ENCODE measurements at regions not wholly inside any gene's neighbourhood (a gene's known extent, or its start where the extent isn't known, plus 50 kb on each side); places are given as distances from the start of the nearest gene placed in this dataset.

DNA sequence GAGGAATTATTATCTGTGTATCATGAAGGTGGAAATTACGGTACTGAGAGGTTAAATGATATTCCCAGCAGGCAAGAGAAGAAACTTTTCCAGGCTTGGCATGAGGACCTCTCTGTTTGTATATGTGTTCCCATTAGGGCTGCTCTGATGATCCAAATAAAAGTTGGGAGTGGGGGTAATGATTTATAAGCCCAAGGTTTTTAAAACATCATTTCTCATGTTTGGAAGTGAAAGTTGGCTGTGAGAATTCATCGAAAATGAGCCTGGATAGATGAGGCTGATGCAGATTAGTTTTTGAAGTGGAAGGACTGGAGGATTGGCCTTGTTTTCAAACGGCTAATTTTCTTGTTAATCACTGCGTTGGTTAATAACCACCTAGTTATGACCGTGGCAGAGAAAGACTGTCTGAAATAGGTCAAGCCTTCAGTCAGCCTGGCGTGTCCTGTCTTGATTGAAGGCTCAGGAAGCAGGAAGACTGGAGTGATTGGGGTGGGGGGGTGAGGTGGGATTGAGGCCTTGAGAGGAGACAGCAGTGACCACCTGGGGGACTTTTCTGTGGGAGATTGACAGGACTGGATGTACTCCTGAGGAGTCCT, 391.0 kb upstream of the WWC1 start:
- Mint-ChIP-seq H3K36me3 (ENCODE audit: insufficient read depth) (no peaks in the 10 kb centered on the region), H3K4me3 (ENCODE audit: low read depth) (no peak overlapping the region), H3K4me1 (ENCODE audit: low read depth) (no peaks in the 10 kb centered on the region), H3K27me3 (peaks cover 30% of the 10 kb centered on the region), H3K9me3 (ENCODE audit: low read depth) (no peaks in the 10 kb centered on the region), H3K27ac (no peak overlapping the region)
- no peak for DNase-seq (ENCODE audit: low spot score, unreplicated experiment)
- TF ChIP-seq CTCF (IDR thresholded peaks at IDR 0.05; ENCODE audit: unreplicated experiment), result no peak

DNA sequence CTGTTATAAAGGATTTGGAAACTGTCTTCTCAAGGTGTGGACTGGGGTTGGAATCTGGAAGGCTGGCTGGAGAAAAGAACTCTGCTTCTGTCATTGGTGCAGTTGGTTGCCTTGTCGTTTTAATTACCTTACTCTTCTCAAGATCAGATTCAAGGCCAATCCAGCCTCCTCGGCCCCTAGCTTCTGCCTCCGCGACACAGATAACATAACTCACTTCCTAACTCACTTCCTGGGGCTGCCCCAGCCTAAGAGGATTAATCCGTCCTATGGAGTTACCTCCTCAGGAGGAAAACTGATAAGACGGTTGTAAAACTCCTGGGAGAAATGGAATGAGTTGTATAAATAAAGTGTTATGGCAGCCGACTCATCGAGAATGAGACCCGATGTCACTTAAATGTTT, 389.1 kb upstream of the WWC1 start:
- no peak overlapping the region for H3K4me3 Mint-ChIP-seq (ENCODE audit: low read depth)
- H3K9me3 Mint-ChIP-seq (ENCODE audit: low read depth), result no peaks in the 10 kb centered on the region
- H3K27me3 Mint-ChIP-seq, result peaks cover 24% of the 10 kb centered on the region
- no peaks in the 10 kb centered on the region for H3K4me1 Mint-ChIP-seq (ENCODE audit: low read depth)
- no peaks in the 10 kb centered on the region for H3K36me3 Mint-ChIP-seq (ENCODE audit: insufficient read depth)
- no peak for DNase-seq (ENCODE audit: low spot score, unreplicated experiment)
- no peak overlapping the region for H3K27ac Mint-ChIP-seq
- no peak for TF ChIP-seq CTCF (IDR thresholded peaks at IDR 0.05; ENCODE audit: unreplicated experiment)

- no peaks in the 10 kb centered on the region for H3K4me1 Mint-ChIP-seq (ENCODE audit: low read depth)
- no peak overlapping the region for H3K4me3 Mint-ChIP-seq (ENCODE audit: low read depth)
- H3K9me3 Mint-ChIP-seq (ENCODE audit: low read depth), result no peaks in the 10 kb centered on the region
- H3K36me3 Mint-ChIP-seq (ENCODE audit: insufficient read depth), result no peaks in the 10 kb centered on the region
- no peak for DNase-seq (ENCODE audit: low spot score, unreplicated experiment)
- H3K27ac Mint-ChIP-seq, result no peak overlapping the region
- no peak for TF ChIP-seq CTCF (IDR thresholded peaks at IDR 0.05; ENCODE audit: unreplicated experiment)
- H3K27me3 Mint-ChIP-seq, result peaks cover 23% of the 10 kb centered on the region
These were observed 388.2 kb upstream of the WWC1 start for GRCh38 chr5:167903243-167903642.

- Mint-ChIP-seq H3K4me1 (ENCODE audit: low read depth) (no peaks in the 10 kb centered on the region), H3K27ac (no peak overlapping the region), H3K4me3 (ENCODE audit: low read depth) (no peak overlapping the region), H3K9me3 (ENCODE audit: low read depth) (no peaks in the 10 kb centered on the region), H3K27me3 (peaks cover 20% of the 10 kb centered on the region), H3K36me3 (ENCODE audit: insufficient read depth) (no peaks in the 10 kb centered on the region)
- TF ChIP-seq CTCF (IDR thresholded peaks at IDR 0.05; ENCODE audit: unreplicated experiment), result no peak
- DNase-seq (ENCODE audit: low spot score, unreplicated experiment), result no peak
These were observed 387.8 kb upstream of the WWC1 start for GRCh38 chr5:167903659-167904058.

DNA sequence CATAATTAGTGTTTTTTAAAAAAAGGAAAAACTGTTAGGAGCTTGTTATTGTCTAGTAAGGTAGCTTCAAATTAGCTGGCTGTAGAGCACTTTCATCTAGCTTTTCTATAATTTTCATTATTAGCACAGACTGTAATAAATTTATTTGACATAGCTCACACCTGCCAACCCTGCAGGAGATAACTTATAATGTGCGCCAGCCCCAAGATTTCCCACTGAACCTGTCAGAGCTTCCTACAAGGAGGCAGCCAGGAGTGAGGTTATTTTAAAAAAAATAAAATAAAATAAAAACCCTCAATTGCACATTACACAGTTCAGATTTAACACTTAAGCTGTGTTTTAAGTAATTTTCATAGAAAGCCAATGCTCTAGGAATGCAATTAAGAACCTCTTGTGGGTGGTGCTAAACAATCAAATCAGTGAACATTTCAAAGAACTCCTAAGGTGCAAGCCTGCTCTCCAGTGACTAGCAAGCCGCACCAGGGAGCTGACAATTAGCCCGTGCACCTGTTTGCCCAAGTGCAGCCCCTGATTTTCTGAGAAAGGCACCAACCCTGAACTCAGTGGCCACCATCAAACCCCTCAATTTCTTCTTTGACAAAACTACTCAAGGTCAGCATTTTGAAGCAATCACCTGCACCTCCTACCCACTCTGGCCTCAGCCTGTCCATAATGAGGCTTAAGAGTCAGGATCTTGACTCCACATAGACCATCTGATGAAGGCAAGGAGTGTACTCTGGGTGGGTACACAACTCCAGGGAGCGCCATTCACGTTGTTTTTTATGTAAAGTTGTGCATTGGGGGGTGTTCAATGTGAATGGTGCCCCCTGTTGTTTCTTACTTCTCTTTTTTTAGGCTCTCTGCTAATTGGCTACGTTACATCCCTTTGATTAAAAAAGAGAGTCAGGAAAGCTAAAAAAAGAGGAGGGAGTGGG, 385.3 kb upstream of the WWC1 start:
- Mint-ChIP-seq H3K27me3 (peaks cover 15% of the 10 kb centered on the region), H3K4me3 (ENCODE audit: low read depth) (no peak overlapping the region), H3K4me1 (ENCODE audit: low read depth) (no peaks in the 10 kb centered on the region), H3K36me3 (ENCODE audit: insufficient read depth) (no peaks in the 10 kb centered on the region), H3K9me3 (ENCODE audit: low read depth) (no peaks in the 10 kb centered on the region), H3K27ac (no peak overlapping the region)
- DNase-seq (ENCODE audit: low spot score, unreplicated experiment), result no peak
- no peak for TF ChIP-seq CTCF (IDR thresholded peaks at IDR 0.05; ENCODE audit: unreplicated experiment)
